ENCODE measurements at regions not wholly inside any gene's neighbourhood (a gene's known extent, or its start where the extent isn't known, plus 50 kb on each side); places are given as distances from the start of the nearest gene placed in this dataset.

- Histone ChIP-seq H3K27ac (ENCODE audit: insufficient read depth, low read length) (no peak overlapping the region), H4K20me1 (ENCODE audit: control insufficient read depth, extremely low read depth, insufficient read depth, low read length) (no peaks in the 10 kb centered on the region), H3K27me3 (ENCODE audit: control insufficient read depth, insufficient read depth, low read length) (no peaks in the 10 kb centered on the region), H2AFZ (ENCODE audit: low read length) (no peak overlapping the region), H3K4me3 (replicated peaks in 1 of 4; ENCODE audit: control extremely low read depth in 1 of 4, insufficient read depth in 1 of 4, low read depth in 3 of 4, low read length in 4 of 4) (no peak overlapping the region), H3K79me2 (ENCODE audit: control insufficient read depth, insufficient read depth, low read length) (no peaks in the 10 kb centered on the region), H3K9ac (ENCODE audit: insufficient read depth, low read length) (no peak overlapping the region), H3K9me3 (ENCODE audit: control insufficient read depth, insufficient read depth, low read depth, low read length) (no peaks in the 10 kb centered on the region), H3K4me2 (ENCODE audit: extremely low read depth, insufficient read depth, low read length) (no peak overlapping the region), H3K4me1 (ENCODE audit: control insufficient read depth, extremely low read depth, insufficient read depth, low read length) (no peaks in the 10 kb centered on the region), H3K36me3 (ENCODE audit: control insufficient read depth, insufficient read depth, low read length) (no peaks in the 10 kb centered on the region)
- DNase-seq (ENCODE audit: low read depth in 2 of 2), result no peak
- TF ChIP-seq CTCF (conservative IDR thresholded peaks at IDR 0.05 in 1 of 2, IDR thresholded peaks at IDR 0.05 in 1 of 2; ENCODE audit: low read depth in 1 of 2, low read length in 2 of 2) (no peak), EZH2 (IDR thresholded peaks at IDR 0.05; ENCODE audit: low read length, missing control alignments) (no peak)
These were observed 56.8 kb upstream of the PLS3 start for GRCh38 chrX:115504167-115504566.
